ENCODE measurements at regions not wholly inside any gene's neighbourhood (a gene's known extent, or its start where the extent isn't known, plus 50 kb on each side); places are given as distances from the start of the nearest gene placed in this dataset.

- no peak for DNase-seq (ENCODE audit: extremely low read depth, insufficient read length)
- Histone ChIP-seq H3K4me3 (replicated peaks; ENCODE audit: low read depth, low read length) (no peak overlapping the region), H3K27me3 (replicated peaks; ENCODE audit: control insufficient read depth, insufficient read depth, low read length) (no peaks in the 10 kb centered on the region; the same call in none of the 2 replicates), H3K36me3 (ENCODE audit: control insufficient read depth, insufficient read depth, low read length) (no peaks in the 10 kb centered on the region)
- no peak for TF ChIP-seq CTCF (IDR thresholded peaks at IDR 0.05; ENCODE audit: insufficient read depth, low read length, poor library complexity, severe bottlenecking)
These were observed 89.6 kb downstream of the KCNE4 start for GRCh38 chr2:223141606-223142005.

GRCh38 chr2:223142118-223142517, 90.1 kb downstream of the KCNE4 start:
- Histone ChIP-seq H3K27me3 (replicated peaks; ENCODE audit: control insufficient read depth, insufficient read depth, low read length) (no peaks in the 10 kb centered on the region; the same call in none of the 2 replicates), H3K36me3 (ENCODE audit: control insufficient read depth, insufficient read depth, low read length) (no peaks in the 10 kb centered on the region), H3K4me3 (replicated peaks; ENCODE audit: low read depth, low read length) (no peak overlapping the region)
- TF ChIP-seq CTCF (IDR thresholded peaks at IDR 0.05; ENCODE audit: insufficient read depth, low read length, poor library complexity, severe bottlenecking): no peak
- DNase-seq (ENCODE audit: extremely low read depth, insufficient read length): no peak

GRCh38 chr2:223147431-223147830, 95.4 kb downstream of the KCNE4 start:
- H3K27me3 ChIP-seq (replicated peaks; ENCODE audit: control insufficient read depth, insufficient read depth, low read length): no peaks in the 10 kb centered on the region
- no peak for TF ChIP-seq CTCF (IDR thresholded peaks at IDR 0.05; ENCODE audit: insufficient read depth, low read length, poor library complexity, severe bottlenecking)
- DNase-seq (ENCODE audit: extremely low read depth, insufficient read length): no peak
- no peak overlapping the region for H3K4me3 ChIP-seq (replicated peaks; ENCODE audit: low read depth, low read length)
- no peaks in the 10 kb centered on the region for H3K36me3 ChIP-seq (ENCODE audit: control insufficient read depth, insufficient read depth, low read length)

GRCh38 chr2:223148516-223148915, 96.5 kb downstream of the KCNE4 start:
- no peak for TF ChIP-seq CTCF (IDR thresholded peaks at IDR 0.05; ENCODE audit: insufficient read depth, low read length, poor library complexity, severe bottlenecking)
- Histone ChIP-seq H3K36me3 (ENCODE audit: control insufficient read depth, insufficient read depth, low read length) (no peaks in the 10 kb centered on the region), H3K4me3 (replicated peaks; ENCODE audit: low read depth, low read length) (no peak overlapping the region), H3K27me3 (replicated peaks; ENCODE audit: control insufficient read depth, insufficient read depth, low read length) (no peaks in the 10 kb centered on the region; the same call in 1 of the 2 replicates)
- DNase-seq (ENCODE audit: extremely low read depth, insufficient read length): no peak

GRCh38 chr2:223155956-223156355, 104.0 kb downstream of the KCNE4 start:
- Histone ChIP-seq H3K36me3 (ENCODE audit: control insufficient read depth, insufficient read depth, low read length) (no peaks in the 10 kb centered on the region), H3K27me3 (replicated peaks; ENCODE audit: control insufficient read depth, insufficient read depth, low read length) (no peaks in the 10 kb centered on the region; the same call in 1 of the 2 replicates), H3K4me3 (replicated peaks; ENCODE audit: low read depth, low read length) (no peak overlapping the region)
- no peak for DNase-seq (ENCODE audit: extremely low read depth, insufficient read length)
- TF ChIP-seq CTCF (IDR thresholded peaks at IDR 0.05; ENCODE audit: insufficient read depth, low read length, poor library complexity, severe bottlenecking): no peak

- no peak for TF ChIP-seq CTCF (IDR thresholded peaks at IDR 0.05; ENCODE audit: insufficient read depth, low read length, poor library complexity, severe bottlenecking)
- H3K4me3 ChIP-seq (replicated peaks; ENCODE audit: low read depth, low read length): no peak overlapping the region
- no peak for DNase-seq (ENCODE audit: extremely low read depth, insufficient read length)
- H3K36me3 ChIP-seq (ENCODE audit: control insufficient read depth, insufficient read depth, low read length): no peaks in the 10 kb centered on the region
- H3K27me3 ChIP-seq (replicated peaks; ENCODE audit: control insufficient read depth, insufficient read depth, low read length): no peaks in the 10 kb centered on the region
These were observed 110.0 kb downstream of the KCNE4 start for GRCh38 chr2:223161873-223162458.

All from GM06990 (cell line).